MM.1S (cell line): ENCODE measurements at regions not wholly inside any gene's neighbourhood (a gene's known extent, or its start where the extent isn't known, plus 50 kb on each side); places are given as distances from the start of the nearest gene placed in this dataset.
"Not testable (repeated sequence)": the region's sequence is repeated elsewhere in the genome, so short reads cannot be mapped to it uniquely, and the experiment has no call there.

Experiments used
- DNase-seq: peaks from one replicate; pipeline ENCODE4 v3.0.0-alpha.2; 2015
- H2AFZ ChIP-seq: fragments of 300-600 bp; sonication (generic); 2 replicates; pipeline ENCODE4 v1.6.0; 2016; ENCODE audit warnings: antibody characterized with exemption, low read length
- H3F3A ChIP-seq: fragments of 300-600 bp; sonication (generic); 2 replicates; pipeline ENCODE4 v1.6.1; 2016; ENCODE audit warnings: mild to moderate bottlenecking, antibody characterized with exemption, low read length, moderate library complexity, mixed read lengths; ENCODE audit not compliant: insufficient read depth
- H3K27ac ChIP-seq: fragments of 300-600 bp; sonication (generic); 2 replicates; pipeline ENCODE4 v1.5.1; 2016; ENCODE audit warnings: mild to moderate bottlenecking, low read length
- H3K27me3 ChIP-seq: fragments of 300-600 bp; sonication (generic); replicated peaks from 2 replicates; pipeline ENCODE4 v1.6.0; 2016; ENCODE audit warnings: low read length; ENCODE audit not compliant: insufficient read depth
- H3K36me3 ChIP-seq: fragments of 300-600 bp; sonication (generic); replicated peaks from 2 replicates; pipeline ENCODE4 v1.6.1; 2016; ENCODE audit warnings: mild to moderate bottlenecking, low read length, mixed read lengths; ENCODE audit not compliant: insufficient read depth
- H3K4me1 ChIP-seq: fragments of 300-600 bp; sonication (generic); 2 replicates; pipeline ENCODE4 v1.6.1; 2016; ENCODE audit warnings: low read length, mixed read lengths
- H3K4me2 ChIP-seq: fragments of 300-600 bp; sonication (generic); 2 replicates; pipeline ENCODE4 v1.6.0; 2016; ENCODE audit warnings: low read depth, low read length
- H3K4me3 ChIP-seq: fragments of 300-600 bp; sonication (generic); 2 replicates; pipeline ENCODE4 v1.5.1; 2016; ENCODE audit warnings: low read length, mixed read lengths
- H3K79me2 ChIP-seq: fragments of 300-600 bp; sonication (generic); 2 replicates; pipeline ENCODE4 v1.6.1; 2016; ENCODE audit warnings: mixed run types, low read length, mixed read lengths
- H3K9ac ChIP-seq: fragments of 300-600 bp; sonication (generic); 2 replicates; pipeline ENCODE4 v1.6.1; 2016; ENCODE audit warnings: low read length, mixed read lengths
- H3K9me2 ChIP-seq: fragments of 300-600 bp; sonication (generic); replicated peaks from 2 replicates; pipeline ENCODE4 v1.6.1; 2016; ENCODE audit warnings: mild to moderate bottlenecking, low read length, mixed read lengths; ENCODE audit not compliant: insufficient read depth
- H3K9me3 ChIP-seq: fragments of 300-600 bp; sonication (generic); replicated peaks from 2 replicates; pipeline ENCODE4 v1.6.1; 2016; ENCODE audit warnings: mild to moderate bottlenecking, low read length, mixed read lengths; ENCODE audit not compliant: insufficient read depth
- H4K20me1 ChIP-seq: fragments of 300-600 bp; sonication (generic); 2 replicates; pipeline ENCODE4 v1.6.1; 2016; ENCODE audit warnings: mild to moderate bottlenecking, low read length, moderate library complexity, mixed read lengths; ENCODE audit not compliant: insufficient read depth
- EZH2 ChIP-seq: fragments of 300-600 bp; sonication (generic); optimal IDR thresholded peaks from 2 replicates; pipeline ENCODE3; 2017; ENCODE audit warnings: low read depth, mild to moderate bottlenecking, antibody characterized with exemption, low read length, mixed read lengths
- EZH2phosphoT487 ChIP-seq: fragments of 300-600 bp; sonication (generic); IDR thresholded peaks from 2 replicates; pipeline ENCODE4 v1.6.1; 2018; ENCODE audit warnings: antibody characterized with exemption, low read length
- TF ChIP-seq, protein P1 (sequence below): fragments of 300-600 bp; sonication (generic); IDR thresholded peaks from 2 replicates; pipeline ENCODE4 v1.5.1; 2016; ENCODE audit warnings: antibody characterized with exemption, low read length, mixed read lengths

DNA sequence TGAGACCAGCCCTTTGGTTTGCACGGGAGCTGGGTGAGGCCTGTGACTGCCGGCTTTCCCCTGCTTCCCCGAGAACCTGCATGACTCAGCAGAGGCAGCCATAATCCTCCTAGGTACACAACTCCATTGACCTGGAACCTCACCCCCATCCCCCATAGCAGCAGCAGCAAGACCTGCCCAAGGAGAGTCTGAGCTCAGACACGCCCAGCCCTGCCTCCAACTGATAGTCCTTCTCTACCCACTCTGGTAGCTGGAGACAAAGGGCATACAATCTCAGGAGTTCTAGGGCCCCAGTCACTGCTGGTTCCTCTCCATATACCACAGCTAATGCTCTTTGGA lies 141.0 kb upstream of the ARHGEF26 start:
- Histone ChIP-seq H3K9ac (no peak overlapping the region), H3K27me3 (no peaks in the 10 kb centered on the region), H2AFZ (no peak overlapping the region), H3K4me3 (no peak overlapping the region), H4K20me1 (no peaks in the 10 kb centered on the region), H3K9me2 (no peaks in the 10 kb centered on the region), H3K27ac (no peak overlapping the region), H3K9me3 (no peaks in the 10 kb centered on the region), H3F3A (peaks cover 4% of the 10 kb centered on the region), H3K36me3 (no peaks in the 10 kb centered on the region), H3K4me1 (no peaks in the 10 kb centered on the region), H3K79me2 (no peaks in the 10 kb centered on the region), H3K4me2 (no peak overlapping the region)
- no peak for DNase-seq
- TF ChIP-seq EZH2phosphoT487 = no peak
- TF ChIP-seq, protein P1, sequence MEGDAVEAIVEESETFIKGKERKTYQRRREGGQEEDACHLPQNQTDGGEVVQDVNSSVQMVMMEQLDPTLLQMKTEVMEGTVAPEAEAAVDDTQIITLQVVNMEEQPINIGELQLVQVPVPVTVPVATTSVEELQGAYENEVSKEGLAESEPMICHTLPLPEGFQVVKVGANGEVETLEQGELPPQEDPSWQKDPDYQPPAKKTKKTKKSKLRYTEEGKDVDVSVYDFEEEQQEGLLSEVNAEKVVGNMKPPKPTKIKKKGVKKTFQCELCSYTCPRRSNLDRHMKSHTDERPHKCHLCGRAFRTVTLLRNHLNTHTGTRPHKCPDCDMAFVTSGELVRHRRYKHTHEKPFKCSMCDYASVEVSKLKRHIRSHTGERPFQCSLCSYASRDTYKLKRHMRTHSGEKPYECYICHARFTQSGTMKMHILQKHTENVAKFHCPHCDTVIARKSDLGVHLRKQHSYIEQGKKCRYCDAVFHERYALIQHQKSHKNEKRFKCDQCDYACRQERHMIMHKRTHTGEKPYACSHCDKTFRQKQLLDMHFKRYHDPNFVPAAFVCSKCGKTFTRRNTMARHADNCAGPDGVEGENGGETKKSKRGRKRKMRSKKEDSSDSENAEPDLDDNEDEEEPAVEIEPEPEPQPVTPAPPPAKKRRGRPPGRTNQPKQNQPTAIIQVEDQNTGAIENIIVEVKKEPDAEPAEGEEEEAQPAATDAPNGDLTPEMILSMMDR = no peak
- TF ChIP-seq EZH2 = no peak

DNA sequence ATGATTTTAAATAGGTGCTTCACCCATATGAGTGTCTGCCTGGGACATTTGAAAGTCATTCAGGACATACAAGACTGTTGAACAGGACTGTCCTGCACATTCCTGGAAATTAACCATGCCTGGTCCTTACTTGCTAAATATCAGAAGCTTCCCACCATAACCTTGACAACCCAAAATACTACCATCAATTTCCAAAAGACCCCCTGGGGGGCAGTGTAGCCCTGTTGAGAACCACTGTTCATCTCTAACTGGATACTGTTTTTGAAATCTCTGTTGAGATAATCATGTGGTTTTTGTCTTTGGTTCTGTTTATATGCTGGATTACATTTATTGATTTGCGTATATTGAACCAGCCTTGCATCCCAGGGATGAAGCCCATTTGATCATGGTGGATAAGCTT lies 123.8 kb upstream of the ARHGEF26 start:
- H3K4me1 ChIP-seq, H3K27ac ChIP-seq, H2AFZ ChIP-seq, H4K20me1 ChIP-seq, H3K4me3 ChIP-seq, H3K4me2 ChIP-seq, H3K79me2 ChIP-seq, DNase-seq, H3K9ac ChIP-seq, H3K36me3 ChIP-seq, H3K27me3 ChIP-seq, H3K9me2 ChIP-seq, H3K9me3 ChIP-seq, H3F3A ChIP-seq: not testable (repeated sequence)
- TF ChIP-seq, protein P1 = peak; percentile 18

DNA sequence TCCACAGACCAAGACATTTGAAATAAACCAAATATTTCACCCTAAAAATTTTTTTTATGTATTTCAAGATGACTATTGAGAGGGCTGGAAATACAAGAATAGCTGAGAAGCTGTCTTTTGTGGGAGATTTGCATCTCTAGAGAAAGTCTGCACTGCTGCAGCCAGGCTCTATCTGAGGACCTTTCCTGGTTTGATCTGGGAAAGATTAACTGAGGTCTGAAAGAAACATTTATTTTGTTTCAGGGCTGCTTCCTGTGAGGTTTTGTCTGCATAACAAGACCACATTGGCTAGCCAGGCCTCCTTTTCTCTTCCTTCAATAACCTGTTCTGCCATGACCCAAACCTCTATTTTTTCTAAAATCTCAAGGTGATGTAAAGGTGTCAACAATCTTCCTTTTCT lies 117.5 kb upstream of the ARHGEF26 start:
- Histone ChIP-seq H3K4me3 (no peak overlapping the region), H3K9ac (no peak overlapping the region), H3K9me2 (no peaks in the 10 kb centered on the region), H2AFZ (no peak overlapping the region), H3K27ac (no peak overlapping the region), H3K4me1 (no peaks in the 10 kb centered on the region), H4K20me1 (no peaks in the 10 kb centered on the region), H3K27me3 (no peaks in the 10 kb centered on the region), H3K4me2 (no peak overlapping the region), H3K9me3 (no peaks in the 10 kb centered on the region), H3K79me2 (no peaks in the 10 kb centered on the region), H3K36me3 (no peaks in the 10 kb centered on the region), H3F3A (no peaks in the 10 kb centered on the region)
- TF ChIP-seq, protein P1 = no peak
- no peak for TF ChIP-seq EZH2phosphoT487
- no peak for DNase-seq

DNA sequence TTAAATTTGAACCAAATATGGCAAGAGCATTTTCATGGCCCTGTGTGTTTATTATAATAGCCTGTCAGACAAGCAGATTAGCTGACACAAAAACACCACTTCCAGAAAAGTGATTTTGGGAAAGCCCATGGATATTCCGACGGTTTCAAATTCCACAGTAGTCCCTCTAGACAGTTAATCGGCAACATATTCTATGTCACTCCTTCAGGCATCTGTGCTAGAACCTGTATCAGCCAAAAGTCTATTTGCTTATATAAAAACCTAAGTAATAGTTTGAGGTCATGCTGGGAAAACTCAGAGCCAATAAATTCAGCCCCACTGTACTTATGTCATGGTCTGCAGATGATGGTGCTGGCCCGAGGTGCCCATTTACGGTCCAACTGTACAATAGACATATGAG lies 110.2 kb upstream of the ARHGEF26 start:
- Histone ChIP-seq H3K27ac (no peak overlapping the region), H3K27me3 (no peaks in the 10 kb centered on the region), H2AFZ (no peak overlapping the region), H3K9me3 (no peaks in the 10 kb centered on the region), H3K4me2 (no peak overlapping the region), H3K4me3 (no peak overlapping the region), H3K9me2 (no peaks in the 10 kb centered on the region), H3K36me3 (no peaks in the 10 kb centered on the region), H3K9ac (no peak overlapping the region), H4K20me1 (no peaks in the 10 kb centered on the region), H3F3A (no peaks in the 10 kb centered on the region), H3K79me2 (no peaks in the 10 kb centered on the region), H3K4me1 (no peaks in the 10 kb centered on the region)
- DNase-seq = no peak
- TF ChIP-seq, protein P1 = no peak
- no peak for TF ChIP-seq EZH2
- no peak for TF ChIP-seq EZH2phosphoT487
